ENCODE measurements at regions not wholly inside any gene's neighbourhood (a gene's known extent, or its start where the extent isn't known, plus 50 kb on each side); places are given as distances from the start of the nearest gene placed in this dataset.

DNA sequence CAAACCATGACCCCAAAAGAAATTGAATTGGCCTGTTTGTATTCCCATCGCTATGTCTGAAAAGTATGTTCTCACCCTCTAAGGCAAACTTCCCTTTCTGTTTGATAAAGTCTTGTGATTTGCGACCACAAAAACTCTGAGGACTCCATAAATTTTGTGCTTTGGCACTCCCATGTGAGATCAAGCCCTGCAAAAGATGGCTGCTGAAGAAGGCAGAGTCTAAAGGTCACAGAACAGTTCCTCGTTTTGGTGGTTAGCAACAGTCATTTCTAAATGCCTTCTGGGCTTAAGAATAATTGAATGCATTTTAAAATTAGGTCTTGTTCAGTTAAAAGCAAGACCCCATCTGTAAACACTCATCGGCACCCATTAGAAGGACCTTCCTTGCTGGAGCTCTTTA lies 441.6 kb downstream of the OMA1 start:
- no peak for TF ChIP-seq POLR2A (IDR thresholded peaks at IDR 0.05)
- no peak for TF ChIP-seq CTCF (IDR thresholded peaks at IDR 0.05)

Data from Peyer's patch (tissue), 4 donors.